HG03066 (cell line): ENCODE measurements at regions not wholly inside any gene's neighbourhood (a gene's known extent, or its start where the extent isn't known, plus 50 kb on each side); places are given as distances from the start of the nearest gene placed in this dataset.

Experiments used
- ATAC-seq: cut with Tn5 transposase; IDR thresholded peaks from one replicate; pipeline ENCODE4 v1.9.1; 2021; ENCODE audit warnings: low read depth; ENCODE audit not compliant: unreplicated experiment

DNA sequence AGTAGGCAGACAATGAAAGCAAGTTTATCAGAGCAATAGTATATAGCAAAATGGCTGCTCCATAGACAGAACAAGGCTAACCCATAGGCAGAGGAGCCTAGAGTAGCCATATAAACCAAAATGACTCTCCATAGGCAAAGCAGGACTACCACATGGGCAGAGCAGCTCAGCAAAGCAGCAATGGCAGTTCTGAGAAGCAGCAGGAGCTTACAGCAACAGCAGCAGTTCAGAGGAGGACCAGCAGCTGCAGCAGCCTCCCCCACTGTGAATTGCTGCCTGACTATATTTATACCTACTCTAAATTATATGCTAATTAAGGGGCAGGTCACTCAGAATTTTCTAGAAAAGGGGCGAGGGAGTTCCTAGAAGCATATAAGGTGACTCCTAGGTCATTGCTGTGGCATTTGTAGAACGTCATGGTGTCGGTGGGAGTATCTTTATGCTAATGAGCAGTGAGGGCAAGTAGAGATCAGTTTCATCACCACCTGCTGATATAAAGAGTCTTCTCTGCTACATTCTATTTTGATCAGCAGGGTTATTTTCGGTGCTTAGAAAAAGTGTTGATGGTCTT is 1115.5 kb downstream of the DTWD2 start:
- no peak for ATAC-seq

DNA sequence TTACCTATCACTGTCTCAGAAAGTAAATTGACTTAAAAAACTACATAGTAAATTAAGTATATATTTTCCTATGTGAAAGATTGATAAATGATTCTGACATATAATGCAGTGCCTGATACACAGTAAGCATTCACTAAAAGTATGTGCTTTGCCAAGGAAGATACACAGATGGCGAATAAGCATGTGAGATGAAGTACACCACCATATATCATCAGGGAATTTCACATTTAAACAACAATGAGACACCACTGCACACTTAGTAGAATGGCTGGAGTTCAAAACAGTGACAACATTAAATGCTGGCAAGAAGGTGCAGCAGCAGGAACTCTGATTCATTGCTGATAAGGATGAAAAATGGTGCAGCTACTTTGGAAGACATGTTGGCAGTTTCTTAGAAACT is 1118.8 kb downstream of the DTWD2 start:
- no peak for ATAC-seq

DNA sequence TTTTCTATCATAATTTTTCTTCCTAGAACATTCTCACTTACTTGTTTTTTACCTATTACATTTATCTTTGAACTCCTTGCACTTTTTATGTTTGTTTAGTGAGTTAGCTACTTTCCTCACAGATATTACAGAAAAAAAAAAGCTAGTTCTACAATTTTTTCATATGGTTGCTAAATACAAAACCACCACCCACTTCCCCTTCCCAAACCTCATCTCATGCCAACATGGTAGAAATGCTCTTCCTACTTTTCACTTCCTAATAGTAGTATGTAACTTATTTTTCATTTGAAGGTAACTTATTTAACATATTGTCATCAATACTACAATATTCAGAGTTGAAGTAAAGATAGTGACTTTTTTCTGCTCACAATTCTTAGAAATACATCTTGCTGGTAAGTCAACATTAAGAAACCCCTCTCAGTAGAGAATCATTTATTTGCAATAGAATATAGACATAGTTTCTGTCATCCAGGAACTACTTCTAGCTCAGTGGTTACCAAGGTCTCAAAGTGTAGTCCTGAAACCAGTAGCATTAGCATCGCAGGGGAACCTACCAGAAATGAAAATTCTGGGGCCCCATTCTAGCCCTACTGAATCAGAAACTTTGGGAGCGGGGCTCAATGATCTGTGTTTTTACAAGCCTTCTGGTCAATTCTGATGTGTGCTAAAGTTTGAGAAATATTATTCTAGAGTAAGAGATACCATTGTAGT is 1124.6 kb downstream of the DTWD2 start:
- no peak for ATAC-seq

DNA sequence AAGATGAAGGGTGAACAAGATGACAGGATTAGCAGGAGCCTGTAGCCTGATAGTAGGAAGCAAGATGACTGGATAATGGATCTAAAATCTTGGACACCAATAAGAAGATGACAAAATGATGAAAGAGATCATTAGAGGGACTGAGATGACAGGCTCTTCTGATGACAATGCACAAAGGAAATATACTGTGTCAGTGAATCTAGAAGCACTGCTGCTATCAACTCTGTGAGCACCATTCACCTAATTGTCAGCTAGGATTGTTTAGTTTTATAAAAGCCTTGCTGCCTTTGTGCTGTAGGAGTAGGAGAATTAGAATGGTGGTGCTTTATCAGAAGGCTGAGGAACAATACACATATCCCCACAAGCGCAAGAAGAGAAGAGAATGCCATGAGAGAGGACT is 1127.8 kb downstream of the DTWD2 start:
- no peak for ATAC-seq

DNA sequence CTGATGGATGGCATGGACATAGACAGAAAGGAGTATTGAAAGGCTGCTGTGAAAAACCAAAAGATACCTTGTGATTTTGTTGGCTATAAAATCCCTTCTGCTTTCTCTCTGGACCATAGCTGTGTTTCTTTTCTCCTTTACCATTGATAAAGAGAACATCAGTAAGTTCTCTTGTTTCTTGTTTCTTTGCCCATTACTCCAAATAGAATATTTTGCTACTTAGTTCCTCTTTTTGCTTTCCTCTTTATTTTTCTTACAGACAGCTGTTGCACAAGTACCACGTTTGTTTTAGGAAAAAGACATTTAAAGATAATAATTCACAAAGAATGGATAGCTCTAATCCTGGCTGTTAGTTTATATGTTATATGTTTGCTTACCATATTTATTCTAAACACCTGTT is 1129.2 kb downstream of the DTWD2 start:
- ATAC-seq: no peak

DNA sequence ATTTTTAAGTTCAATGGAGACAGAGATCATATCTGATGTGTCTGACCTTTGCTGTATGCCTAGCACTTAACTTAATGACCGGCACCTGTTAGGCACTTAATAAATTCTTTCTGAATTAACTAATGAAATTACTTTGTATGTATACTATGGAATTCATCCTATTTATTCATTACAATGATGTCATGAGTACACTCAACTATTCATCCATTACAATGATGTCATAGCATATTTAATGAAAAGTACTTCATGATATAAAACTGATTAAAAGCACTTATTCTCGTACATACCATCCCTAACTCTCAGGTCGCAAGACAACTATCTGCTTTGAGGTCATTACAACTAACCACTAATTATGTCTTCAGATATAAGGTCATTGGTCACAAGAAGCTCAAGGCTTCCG is 1131.6 kb downstream of the DTWD2 start:
- no peak for ATAC-seq

DNA sequence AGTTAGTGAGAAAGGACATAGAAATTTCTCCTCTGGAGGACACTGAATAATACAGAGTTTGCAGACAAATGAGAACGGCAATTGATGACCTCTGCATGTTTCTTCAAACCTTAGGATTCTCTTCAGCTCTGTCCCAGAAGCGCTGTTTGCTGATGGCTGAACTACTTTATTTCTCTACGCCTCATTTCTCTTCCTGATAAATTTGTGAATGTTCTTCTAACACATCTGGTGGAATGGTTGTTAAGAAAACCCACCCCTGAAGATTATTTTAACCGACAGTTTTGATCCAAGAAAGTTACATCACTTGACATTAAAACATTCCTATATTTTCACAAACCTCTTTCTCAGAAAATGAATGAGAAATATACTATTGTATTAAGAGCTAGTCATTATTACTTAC is 1150.6 kb downstream of the DTWD2 start:
- ATAC-seq: no peak

DNA sequence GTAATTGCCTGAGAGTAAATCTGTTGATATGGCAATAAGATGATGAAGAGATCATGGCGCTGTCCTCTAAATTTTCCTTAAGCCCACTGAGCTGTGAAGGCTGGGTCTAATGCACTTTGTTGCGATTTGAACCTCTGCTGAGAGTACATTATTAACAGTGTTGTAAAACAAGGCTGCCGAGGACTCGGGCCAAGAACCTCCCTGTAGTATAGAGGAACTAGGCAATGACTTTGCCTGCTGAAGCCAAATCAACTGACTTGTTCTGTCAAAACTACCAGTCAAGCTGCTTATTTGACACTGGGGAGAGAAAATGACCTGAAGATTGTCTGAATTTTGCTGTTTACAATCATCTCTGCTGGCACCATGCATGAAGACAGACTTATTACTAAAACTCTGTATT is 1154.7 kb downstream of the DTWD2 start:
- no peak for ATAC-seq

DNA sequence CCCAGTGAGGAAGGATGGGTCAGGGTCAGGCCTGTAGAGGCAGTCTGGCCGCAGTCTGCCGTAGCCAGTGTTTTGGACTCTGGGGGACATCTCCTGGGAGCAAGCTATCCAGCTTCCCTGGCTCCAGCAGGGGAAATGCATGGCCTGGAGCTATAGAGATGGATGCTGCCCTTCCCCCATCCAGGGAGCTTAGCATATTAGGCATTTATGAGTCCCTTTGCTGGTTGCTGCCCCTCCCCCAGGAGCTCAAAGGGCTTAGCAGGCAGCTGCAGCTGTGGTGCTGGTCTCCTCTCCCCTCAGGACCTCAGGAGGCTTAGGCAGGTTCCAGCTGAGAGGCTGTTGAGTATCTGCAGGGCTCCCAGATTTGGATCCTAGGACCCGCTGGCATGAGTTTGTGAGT is 1158.7 kb downstream of the DTWD2 start:
- no peak for ATAC-seq

DNA sequence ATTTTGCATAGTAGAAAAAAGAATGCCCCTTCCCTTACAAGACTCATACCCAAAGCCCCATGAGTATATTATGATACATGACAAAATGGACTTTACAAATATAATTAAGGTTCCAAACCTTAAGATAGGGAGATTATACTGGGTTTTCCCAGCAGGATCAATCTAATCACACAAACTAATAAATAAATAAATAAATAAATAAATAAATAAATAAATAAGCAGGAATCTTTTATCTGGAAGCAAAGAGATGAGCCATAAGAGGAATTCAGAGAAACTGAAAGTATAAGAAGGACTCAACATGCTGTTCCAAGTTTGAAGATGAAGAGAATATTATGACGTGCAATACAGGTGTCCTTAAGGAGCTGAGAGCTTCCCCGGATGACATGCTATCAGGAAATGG is 1174.5 kb downstream of the DTWD2 start:
- no peak for ATAC-seq

DNA sequence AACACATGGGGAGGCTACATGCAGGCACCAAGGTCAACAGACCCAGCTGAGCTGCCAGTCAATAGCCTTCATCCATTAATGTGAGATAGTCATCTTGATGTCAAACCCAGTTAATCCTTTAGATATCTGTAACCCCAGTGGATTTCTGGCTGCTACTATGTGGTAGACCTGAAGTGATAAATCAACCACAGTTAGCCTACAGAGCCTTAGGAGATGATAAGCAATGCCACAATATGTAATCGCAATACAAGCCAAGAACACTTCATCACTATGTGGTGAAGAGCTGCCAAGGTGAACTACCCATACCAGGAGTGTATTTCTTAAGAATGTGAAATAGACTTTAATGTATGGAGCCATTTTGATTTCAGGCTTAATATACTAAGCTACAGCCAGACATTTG is 1175.5 kb downstream of the DTWD2 start:
- ATAC-seq: no peak

DNA sequence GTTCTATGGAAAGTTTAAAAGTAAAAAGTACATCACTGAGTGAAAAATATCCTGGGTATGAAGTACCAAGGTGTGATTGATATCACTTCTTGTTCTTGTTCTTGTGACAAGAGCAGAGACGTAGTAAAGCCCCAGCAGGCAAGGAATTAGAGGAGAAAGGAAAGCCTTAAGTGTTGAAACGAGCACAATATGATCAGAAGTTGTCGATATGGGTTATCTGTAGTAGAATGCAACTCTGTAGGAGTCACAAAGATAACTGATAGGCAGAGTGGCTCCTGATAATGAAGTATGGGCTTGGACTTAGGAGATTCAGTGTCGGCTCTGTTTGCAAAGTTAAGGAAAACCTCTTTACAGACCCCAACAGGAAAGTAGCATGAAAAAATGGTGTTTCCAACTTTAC is 1179.1 kb downstream of the DTWD2 start:
- ATAC-seq: no peak

DNA sequence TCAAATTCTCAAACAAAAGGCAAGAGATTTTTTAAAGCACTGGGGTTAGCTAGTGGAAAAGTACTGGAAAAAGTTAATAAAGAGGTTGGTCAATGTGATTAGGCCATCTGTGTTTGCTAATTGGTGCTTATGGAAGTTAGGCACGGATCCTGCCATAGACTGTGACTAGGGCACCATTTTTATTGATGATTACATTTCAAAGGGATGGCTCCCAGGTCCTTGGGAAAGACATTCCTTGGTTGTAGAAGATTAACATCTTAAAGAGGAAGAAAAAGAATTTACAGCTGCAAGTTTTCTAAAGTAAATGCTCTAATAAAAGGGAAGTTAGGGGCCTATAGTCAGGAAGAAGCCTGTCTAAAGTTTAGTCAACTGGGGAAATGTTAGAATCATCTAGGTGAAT is 1183.3 kb downstream of the DTWD2 start:
- no peak for ATAC-seq

DNA sequence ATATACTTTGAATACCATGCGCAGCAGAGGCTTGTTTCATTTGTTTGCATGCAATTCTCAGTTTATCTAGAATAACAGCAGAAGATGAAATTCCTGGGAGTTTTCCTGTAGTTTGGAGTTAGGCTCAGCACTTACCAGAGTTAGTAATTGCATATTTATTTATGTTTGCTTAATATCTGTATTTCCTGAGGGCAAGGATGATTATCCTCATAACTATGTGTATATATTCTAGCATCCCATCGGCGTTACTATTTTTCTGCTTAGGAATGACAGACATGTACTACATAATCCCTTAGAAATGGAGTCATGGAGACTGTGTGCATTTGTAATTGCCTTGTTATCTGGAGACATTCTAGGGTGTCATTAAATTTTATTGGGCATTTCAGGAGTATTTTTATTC is 1184.8 kb downstream of the DTWD2 start:
- no peak for ATAC-seq

DNA sequence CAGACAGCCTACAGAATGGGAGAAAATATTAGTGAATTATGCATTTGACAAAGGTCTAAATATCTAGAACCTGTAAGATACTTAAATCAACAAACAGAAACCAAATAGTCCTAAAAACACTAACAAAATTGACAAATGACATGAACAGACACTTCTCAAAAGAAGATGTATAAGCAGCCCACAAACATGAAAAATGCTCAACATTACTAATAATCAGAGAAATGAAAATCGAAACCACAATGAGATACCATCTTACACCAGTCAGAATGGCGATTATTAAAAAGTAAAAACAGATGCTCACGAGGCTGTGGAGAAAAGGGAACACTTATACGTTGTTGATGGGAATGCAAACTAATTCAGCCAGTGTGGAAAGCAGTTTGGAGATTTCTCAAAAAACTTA is 1186.8 kb downstream of the DTWD2 start:
- no peak for ATAC-seq

DNA sequence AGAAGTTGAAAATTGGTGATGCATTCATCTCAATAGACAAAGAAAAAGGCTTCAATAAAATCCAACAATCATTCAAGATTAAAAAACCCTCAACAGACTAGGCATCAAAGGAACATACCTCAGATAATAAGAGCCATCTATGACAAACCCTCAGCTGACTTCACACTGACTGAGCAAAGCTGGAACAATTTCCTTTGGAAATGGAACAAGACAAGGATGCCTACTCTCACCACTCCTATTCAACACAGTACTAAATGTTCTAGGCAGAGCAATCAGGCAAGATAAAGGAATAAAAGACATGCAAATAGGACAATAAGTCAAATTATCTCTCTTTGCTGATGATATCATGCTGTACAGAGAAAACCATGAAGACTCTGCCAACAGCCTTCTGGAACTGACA is 1188.1 kb downstream of the DTWD2 start:
- no peak for ATAC-seq

DNA sequence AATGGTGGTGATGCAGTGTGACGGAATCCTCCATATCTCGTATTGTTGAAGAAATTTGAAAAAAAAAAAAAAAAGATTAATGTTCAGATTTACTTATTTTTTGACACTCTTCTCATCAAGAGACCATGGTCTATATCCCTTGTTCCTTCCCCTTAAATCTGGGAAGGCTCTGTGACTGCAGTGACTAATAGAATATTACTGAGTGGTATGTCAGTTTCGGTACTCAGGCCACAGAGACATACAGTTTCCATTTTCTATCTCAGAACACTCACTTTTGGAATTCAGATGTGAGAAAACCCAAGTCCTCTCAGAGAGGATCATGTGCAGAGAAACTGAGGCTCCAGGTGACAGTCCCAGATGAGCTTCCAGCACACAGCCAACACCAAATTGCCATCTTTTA is 1193.5 kb downstream of the DTWD2 start:
- no peak for ATAC-seq

DNA sequence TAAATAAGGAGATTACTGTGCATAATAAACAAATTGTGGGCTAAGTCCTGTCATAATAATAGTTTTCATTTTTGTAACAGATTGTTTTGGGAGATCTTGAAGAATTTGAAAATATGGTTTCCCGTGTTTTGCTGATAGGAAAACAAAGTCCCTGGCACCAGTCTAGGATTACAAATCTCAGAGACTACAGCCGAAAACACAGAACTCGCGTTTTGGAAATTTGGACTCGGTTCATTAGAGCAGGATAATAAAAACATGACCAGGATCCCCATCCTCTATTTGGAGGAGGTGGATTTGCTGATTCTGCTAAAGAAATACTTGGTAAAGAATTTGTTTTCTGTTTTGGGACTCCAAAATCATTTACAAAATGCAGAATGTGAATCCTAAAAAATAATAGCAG is 1194.4 kb downstream of the DTWD2 start:
- no peak for ATAC-seq

DNA sequence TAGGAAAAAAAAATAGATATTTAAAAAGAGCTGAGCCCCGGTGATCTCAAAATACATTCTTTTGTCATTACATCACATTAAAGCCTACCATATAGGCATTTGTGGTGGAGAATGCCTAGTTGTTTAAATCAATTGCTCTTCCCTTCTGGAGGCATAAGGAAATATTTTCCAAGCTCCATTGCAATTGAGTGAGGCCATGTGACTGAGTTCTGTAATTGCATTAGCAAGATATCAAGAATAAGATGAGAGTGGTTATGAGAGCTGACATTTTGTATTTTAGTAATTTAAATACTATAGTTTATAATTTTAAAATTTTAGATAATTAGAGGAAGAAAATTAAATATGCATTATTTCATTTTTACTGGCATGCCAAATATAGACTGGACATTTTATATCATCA is 1195.9 kb downstream of the DTWD2 start:
- no peak for ATAC-seq

DNA sequence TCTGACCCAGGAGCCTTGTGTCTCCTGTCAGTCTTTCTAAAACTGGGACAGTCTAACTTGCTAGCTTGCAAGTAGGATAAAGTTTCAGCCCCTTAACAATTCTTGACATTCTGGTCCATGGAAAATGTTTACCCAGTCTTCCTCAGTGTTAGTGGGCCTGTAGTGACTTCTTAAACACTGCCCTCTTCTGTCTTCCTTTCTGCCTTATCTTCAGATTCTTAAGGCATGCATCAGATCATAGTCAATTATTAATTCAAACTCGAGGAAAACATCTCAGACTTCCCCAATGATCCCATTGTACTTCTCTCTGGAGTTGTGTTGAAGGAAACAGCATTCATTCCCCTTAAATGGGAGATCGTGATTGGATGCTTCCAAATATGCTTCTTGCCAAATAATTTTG is 1199.8 kb downstream of the DTWD2 start:
- ATAC-seq: no peak

DNA sequence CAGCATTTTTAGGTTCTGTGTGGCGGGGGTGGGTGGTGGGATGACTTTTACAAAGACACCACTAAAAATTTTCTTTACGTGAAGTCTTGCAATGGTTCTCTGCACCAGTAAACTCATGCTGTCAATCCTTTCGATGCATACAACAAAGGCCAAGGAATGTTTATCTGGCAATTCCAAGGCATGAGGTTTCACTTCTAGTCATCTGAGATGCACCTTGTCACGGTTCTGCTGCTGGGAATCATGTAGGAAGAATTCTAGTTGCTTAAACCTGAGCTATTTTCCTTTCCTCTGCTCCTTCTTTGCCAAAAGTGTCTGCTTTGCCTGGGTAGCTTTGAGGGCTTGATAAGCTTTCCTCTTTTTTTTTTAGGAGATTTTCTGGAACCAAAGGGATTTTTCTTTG is 1204.5 kb upstream of the SEMA6A start:
- ATAC-seq: no peak

DNA sequence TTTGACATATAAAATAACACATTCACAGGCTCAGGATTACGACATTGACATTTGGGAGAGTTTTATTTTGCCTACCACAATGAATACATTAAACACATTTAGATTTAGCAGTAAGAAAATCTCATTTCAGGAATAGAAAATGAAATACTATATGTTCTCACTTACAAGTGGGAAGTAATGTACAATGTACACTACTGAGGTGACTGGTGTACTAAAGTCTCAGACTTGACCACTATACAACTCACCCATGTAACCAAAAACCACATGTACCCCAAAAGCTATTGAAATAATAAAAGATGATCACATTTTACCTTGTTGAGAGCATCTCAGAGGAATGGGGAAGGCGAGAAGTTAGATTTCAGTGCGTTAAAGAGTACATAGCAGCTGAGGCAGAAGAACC is 1202.4 kb upstream of the SEMA6A start:
- ATAC-seq: no peak

DNA sequence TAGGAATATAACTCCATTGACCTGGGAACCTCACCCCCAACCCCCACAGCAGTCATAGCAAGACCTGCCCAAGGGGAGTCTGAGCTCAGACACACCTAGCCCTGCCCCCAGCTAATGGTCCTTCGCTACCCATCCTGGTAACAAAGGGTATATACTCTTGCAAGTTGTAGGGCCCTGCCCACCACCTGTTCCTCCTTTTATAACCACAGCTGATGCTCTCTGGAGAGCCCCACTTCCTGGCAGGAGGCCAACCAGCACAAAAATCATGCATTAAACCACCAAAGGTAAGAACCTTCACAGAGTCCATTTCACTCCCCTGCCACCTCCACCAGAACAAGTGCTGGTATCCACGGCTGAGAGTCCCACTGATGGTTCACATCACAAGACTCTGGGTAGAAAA is 1195.3 kb upstream of the SEMA6A start:
- no peak for ATAC-seq
